ENCODE measurements at regions not wholly inside any gene's neighbourhood (a gene's known extent, or its start where the extent isn't known, plus 50 kb on each side); places are given as distances from the start of the nearest gene placed in this dataset.

- TF ChIP-seq EZH2 (IDR thresholded peaks at IDR 0.05; ENCODE audit: borderline replicate concordance) (no peak), CTCF (IDR thresholded peaks at IDR 0.05; ENCODE audit: poor library complexity) (no peak), EZH2phosphoT487 (IDR thresholded peaks at IDR 0.05; ENCODE audit: low read depth, severe bottlenecking, unreplicated experiment) (no peak)
Observed at GRCh38 chr3:106589311-106589942, 720.6 kb upstream of the CBLB start.
